D341Med (cell line): ENCODE measurements at regions not wholly inside any gene's neighbourhood (a gene's known extent, or its start where the extent isn't known, plus 50 kb on each side); places are given as distances from the start of the nearest gene placed in this dataset.

Experiments used
- DNase-seq: peaks from one replicate; pipeline ENCODE4 v3.0.0; 2012; ENCODE audit warnings: low spot score

DNA sequence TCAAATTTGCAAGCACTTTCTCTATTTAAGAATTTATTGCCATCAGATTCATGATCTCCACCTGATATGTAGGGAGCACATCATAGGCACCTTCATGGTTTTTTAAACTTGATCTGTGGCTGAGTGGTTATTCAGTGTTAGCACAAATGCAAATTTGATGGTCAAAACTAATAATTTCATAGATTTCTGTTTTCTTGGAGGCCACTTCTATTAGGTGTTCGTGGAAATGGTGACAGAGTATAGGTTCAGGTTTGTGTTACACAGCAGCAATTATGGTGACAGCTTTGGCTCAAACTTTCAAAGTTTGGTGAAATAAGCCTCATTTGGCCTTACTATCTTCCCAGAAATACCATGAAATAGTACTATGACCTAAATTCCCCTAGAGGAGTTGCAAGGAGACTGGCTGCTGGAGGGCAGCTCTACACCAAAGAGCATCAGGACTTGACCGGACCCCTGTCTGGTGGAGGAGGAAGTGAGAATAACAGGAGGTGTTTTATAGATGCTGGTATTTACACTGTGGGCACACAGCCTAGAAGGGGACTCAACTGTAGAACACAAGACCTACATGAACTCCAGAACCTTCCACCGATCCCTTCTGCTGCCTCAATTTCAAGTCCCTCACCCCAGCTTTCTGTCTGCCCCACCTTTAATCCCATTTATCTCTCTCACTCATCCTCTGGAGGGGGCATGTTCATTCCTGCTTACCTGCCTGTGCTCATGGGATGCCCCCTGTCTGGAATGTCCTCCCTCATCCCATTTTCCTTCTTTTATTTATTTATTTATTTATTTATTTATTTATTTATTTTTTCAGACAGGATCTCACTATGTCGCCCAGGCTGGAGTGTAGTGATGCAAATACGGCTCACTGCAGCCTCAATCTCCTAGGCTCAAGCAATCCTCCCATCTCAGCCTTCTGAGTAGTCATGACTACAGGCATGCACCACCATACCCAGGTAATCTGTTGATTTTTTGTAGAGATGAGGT lies 132.9 kb upstream of the SIX2 start:
- no peak for DNase-seq

DNA sequence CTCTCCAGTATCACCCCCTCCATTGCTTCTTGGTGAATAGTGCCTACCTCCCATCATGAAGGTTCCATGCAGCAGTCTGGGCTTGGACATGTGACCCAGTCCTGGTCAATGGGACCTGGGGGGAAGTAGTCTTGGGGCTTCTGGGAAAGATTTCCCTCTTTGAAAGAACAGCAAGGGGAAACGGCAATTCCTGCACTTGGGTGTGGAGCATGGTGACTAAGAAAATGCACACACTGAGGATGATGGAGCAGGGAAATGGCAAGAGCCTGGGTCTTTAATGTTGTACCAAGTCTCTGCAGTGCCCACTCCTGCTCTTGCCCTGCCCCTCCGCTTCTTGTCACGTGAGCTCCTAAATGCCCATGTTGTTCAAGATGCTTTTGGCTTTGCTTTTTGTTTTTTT lies 131.4 kb upstream of the SIX2 start:
- no peak for DNase-seq

DNA sequence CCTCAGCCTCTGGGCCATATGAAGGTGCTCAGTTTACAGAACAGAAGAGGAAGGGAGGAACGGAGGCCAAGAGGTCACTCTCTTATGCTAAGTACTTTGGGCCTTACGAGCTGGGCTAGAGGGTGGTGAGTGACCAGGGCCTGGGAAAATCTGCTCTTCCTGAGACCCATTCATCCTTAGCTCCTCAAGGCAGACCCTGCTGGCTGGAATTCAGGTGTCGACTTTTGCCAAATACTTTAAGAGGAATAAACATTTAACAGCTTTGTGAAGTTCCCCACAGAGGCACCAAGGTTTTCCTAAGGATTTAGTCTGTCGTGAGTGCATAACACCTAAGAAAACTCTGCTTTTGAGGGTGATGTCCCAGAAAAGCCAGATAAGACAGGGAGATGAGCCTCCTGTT lies 129.7 kb upstream of the SIX2 start:
- DNase-seq = no peak

GRCh38 chr2:45137966-45138695 lies 128.9 kb upstream of the SIX2 start:
- DNase-seq = no peak

GRCh38 chr2:45134726-45135125 lies 125.5 kb upstream of the SIX2 start:
- no peak for DNase-seq

DNA sequence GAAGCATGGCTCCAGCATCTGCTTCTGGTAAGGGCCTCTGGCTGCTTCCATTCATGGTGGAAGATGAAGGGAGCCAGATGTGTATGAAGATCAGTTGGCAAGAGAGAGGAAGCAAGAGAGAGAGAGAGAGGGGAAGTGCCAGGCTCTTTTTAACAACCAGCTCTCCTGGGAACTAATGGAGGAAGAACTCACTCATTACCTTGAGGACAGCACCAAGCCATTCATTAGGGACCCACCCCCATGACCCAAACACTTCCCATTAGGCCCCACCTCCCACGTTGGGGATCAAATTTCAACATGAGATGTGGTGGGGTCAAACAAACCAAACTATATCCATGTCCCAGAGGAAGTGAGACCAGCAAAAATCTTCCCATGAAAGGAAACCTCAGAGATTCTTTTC lies 124.8 kb upstream of the SIX2 start:
- no peak for DNase-seq

GRCh38 chr2:45132551-45132950 lies 123.3 kb upstream of the SIX2 start:
- no peak for DNase-seq

- DNase-seq = no peak
These were observed 122.3 kb upstream of the SIX2 start for GRCh38 chr2:45131587-45131986.

DNA sequence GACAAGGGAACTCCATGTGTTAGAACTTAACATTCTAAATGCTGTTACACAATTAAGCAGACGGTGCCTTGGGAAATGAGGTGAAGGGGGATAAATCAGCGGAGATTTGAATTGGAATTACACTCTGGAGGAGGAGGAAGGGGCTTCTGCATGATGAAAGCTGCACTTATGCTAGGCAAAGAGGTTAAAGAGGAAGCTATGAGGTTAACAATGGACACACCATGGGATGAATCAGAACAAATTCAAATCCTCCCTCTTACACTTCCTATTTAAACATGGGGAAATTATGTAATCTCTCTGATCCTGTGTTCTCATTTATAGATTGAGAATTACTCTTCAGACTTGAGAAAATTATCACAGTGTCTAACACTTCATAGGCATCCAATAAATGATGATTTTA lies 121.5 kb upstream of the SIX2 start:
- DNase-seq = no peak

DNA sequence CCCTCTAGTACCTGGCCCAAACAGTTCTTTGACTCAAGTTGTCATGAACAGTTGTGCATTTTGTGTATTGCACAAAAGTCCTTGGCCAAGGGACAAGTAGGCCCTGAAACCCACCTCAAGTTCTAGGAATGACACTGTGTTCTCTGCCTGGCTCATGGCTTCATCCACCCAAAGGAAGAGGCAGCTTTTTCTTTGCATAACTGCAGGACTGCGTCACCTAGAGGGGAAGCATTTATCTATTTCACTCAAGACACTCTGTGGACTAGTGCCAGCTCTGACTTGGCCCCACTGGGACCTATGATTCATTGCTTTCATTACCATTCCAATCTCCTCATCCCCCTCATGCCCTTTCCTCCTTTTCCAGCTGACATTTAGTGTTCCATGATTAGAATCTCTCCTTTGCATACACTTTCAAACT lies 119.3 kb upstream of the SIX2 start:
- DNase-seq = no peak

DNA sequence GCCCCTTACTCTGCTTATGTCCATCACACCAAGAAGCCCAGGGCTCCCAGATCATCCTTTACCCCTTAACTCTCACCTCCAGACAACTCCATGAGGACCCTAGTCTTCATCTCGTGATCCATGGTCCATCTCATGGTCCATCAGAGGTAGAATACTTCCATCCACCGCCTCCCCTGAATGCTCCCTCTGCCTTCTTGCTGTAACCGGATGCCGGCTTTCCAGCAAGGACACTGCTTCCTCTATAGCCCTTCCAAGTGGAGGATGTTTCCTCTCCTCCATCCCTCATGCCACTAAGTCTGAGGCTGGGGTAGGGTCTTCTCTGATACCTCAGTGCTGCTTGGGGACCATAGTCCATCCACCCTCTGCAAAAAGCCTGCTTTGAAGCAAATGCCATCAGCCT lies 118.6 kb upstream of the SIX2 start:
- DNase-seq = no peak

- no peak for DNase-seq
These were observed 118.1 kb upstream of the SIX2 start for GRCh38 chr2:45127321-45127720.

GRCh38 chr2:45125232-45125631 lies 116.0 kb upstream of the SIX2 start:
- DNase-seq = no peak

DNA sequence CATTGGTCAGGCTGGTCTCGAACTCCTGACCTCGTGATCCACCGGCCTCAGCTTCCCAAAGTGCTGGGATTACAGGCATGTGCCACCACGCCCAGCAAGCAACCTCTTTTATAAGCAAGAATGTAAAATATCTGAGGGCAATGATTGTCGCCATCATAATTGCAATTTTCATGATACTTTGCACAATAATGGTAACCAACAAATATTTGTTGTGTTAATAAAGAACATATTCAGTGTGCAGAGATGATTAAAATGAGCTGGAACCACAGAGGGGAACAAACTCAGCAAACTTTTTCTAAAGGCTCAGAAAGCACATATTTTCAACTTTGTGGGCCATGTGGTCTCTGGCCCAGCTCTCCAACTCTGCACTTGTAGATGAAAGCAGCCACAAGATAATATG lies 115.2 kb upstream of the SIX2 start:
- DNase-seq = no peak

GRCh38 chr2:45123521-45124191 lies 114.4 kb upstream of the SIX2 start:
- DNase-seq = no peak

GRCh38 chr2:45123065-45123464 lies 113.8 kb upstream of the SIX2 start:
- DNase-seq = no peak

- no peak for DNase-seq
These were observed 112.1 kb upstream of the SIX2 start for GRCh38 chr2:45121236-45121927.

GRCh38 chr2:45120546-45120945 lies 111.3 kb upstream of the SIX2 start:
- DNase-seq = no peak

DNA sequence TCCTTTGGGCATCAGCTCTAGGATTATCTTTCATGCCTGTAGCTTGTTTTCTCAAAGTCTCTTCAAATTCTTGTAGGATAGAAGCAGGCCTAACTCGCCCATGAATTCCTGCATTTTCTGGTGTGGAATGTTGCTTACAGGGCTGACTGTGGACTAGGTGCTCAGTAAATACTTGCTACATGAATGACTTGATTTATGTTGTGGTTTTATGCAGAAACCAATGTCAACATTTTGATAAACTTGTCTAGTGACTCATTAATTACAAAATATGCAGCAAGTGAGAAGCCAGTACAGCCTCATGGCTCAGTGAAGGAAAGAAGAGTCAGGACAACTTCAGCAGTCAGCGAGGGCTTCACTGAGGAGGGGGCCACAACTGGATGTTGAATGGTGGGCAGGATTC lies 110.6 kb upstream of the SIX2 start:
- DNase-seq = no peak

DNA sequence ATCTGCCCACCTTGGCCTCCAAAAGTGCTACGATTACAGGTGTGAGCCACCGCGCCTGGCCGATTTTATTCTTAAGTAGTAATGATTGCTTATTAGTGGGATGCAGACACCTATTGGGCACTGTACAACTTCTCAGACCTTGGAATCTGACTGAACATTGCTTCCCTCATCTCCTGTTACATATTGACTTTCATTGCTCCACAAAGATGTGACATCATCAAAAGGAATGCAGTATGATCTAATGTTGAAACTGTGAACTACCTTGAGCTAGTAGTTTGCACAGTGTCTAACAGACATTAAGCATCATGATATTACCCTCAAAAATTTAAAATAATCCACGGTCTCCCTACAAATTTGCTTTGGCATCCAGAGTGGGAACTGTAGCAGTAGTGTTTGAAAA lies 109.8 kb upstream of the SIX2 start:
- no peak for DNase-seq

GRCh38 chr2:45117383-45117782 lies 108.1 kb upstream of the SIX2 start:
- no peak for DNase-seq

DNA sequence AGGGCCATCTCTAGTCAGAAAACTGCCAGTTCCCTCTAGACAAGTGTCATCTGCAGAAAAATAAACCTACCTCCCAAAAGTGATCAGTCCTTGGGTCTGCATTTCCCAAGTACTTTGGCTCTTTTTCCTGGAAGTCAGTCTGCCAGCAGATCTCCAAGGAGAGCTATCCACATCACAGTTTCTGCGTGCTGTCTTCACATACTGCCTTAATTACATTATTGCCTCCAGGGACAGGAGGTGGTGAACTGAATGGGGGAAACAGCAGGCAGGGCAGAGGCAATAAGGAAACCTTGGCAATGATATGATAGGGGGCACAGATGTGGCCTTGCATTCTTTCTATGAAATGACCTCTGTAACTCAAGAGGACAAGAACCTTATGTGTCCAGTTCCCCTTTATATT lies 105.9 kb upstream of the SIX2 start:
- DNase-seq = no peak
